HG02973 (cell line): ENCODE measurements at regions not wholly inside any gene's neighbourhood (a gene's known extent, or its start where the extent isn't known, plus 50 kb on each side); places are given as distances from the start of the nearest gene placed in this dataset.
"Not testable (repeated sequence)": the region's sequence is repeated elsewhere in the genome, so short reads cannot be mapped to it uniquely, and the experiment has no call there.

Experiments
- ATAC-seq: cut with Tn5 transposase; IDR thresholded peaks from one replicate; pipeline ENCODE4 v1.9.1; 2021; ENCODE audit warnings: moderate library complexity; ENCODE audit not compliant: unreplicated experiment

DNA sequence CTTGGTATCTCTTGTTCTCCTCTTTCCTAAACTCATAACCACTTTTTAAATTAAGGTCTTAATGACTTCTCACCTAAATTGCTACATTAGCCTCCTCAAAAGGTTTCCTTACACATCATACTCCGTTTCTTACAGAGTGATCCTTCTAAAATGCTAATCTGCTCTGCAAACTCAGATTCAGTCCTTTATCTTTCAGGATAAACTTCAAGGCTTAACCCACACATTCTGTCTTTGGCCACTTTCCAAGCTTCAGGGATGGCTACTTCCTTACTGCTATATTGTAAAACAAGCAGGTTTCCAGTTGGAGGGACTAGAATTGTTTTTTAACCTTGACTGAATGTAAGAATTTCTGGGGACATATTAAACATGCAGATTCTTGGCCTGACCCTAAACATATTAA lies 105.5 kb upstream of the CHD1 start:
- ATAC-seq, result no peak

DNA sequence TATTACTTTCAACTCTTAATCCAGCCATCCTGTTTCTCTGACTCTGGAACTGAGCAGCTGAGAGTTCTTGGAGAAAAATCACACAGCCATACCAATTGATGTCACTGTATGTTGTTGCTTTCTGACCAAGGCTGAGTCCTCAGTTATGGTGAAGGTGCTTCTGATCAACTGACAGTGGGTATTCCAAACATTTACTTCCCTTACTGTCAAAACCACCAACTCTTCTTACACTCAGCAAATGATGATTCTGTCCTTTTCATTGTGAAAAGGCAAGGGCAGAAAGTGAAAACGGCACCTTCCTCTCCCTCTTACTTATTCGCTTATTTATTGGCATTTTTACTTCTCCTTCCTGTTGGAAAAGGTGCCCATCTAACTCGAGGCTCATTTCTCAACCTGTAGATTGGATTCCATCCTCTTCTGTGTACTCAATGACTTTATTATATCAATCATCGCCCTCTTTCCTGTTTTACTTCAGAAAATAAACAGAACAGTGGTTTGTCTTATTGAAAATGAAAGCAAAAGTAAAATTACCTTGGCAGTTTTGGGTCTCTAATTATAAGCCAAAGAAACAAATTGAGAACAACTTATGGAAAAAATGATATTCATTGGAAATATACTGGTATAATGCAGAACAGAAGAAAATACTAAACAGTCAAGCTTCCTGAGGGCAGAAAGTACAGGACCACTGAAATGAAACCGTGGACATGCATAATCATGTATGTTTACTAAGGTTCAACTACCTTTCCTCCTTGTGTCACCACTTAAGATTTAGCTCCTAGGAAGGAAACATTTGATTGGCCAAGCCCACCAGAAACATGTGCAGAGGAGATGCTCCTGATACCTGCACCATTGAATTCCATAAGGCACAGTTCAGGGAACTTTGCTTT lies 104.5 kb upstream of the CHD1 start:
- ATAC-seq, result no peak

DNA sequence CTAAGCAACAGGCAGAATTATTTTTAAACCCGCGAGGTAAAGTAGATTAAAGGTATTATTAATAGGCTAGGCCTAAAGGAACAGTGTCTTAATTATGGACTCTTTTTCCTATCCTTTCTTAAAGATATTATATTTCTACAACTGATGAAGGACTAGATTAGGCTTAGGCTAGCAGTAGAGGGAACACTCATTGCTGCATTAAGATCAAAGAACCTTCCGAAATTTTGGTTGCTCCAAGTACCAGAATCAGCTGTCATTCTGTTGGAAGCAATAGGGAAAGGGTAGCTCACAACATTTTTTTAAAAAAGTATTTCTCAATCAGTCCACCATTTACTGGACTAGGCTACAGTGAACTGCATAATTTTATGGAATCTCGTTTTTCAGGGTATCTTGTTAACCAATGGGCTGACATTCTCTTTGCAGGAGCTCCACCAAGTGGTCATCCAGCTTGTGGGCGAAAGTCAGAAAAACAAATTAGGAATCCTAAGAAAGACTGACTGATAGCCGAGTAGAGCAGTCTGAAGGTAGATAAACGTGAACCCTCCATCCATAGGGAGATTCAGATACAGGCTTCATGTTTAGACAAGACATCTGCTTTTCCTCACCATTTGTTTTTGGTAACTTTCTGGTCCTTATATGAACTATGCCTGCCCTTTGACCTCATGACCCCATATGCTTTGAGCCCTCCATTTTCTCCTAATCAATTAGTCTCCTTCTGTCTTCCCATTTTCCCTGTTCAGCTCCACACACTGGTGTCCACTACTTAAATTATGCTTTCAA lies 103.6 kb upstream of the CHD1 start:
- peak; percentile 19 for ATAC-seq

GRCh38 chr5:99030906-99031440 lies 102.2 kb upstream of the CHD1 start:
- no peak for ATAC-seq

DNA sequence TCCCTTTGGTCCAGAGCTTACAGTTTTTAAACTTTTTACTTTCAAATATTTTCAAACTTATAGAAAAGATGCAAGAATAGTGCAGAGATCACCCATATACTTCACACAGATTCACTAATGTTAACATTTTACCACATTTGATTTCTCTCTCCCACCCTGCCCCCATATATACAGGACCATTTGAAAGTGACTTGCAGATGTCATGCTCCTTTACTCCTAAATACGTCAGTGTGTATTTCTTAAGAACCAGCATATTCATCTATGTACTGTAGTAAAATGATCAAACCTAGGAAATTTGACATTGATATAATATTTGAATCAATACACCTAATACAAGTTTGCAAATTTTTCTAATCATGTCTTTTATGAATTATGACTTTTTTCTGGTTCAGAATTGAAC lies 100.4 kb upstream of the CHD1 start:
- ATAC-seq, result no peak

GRCh38 chr5:99028170-99028569 lies 99.4 kb upstream of the CHD1 start:
- ATAC-seq, result not testable (repeated sequence)

DNA sequence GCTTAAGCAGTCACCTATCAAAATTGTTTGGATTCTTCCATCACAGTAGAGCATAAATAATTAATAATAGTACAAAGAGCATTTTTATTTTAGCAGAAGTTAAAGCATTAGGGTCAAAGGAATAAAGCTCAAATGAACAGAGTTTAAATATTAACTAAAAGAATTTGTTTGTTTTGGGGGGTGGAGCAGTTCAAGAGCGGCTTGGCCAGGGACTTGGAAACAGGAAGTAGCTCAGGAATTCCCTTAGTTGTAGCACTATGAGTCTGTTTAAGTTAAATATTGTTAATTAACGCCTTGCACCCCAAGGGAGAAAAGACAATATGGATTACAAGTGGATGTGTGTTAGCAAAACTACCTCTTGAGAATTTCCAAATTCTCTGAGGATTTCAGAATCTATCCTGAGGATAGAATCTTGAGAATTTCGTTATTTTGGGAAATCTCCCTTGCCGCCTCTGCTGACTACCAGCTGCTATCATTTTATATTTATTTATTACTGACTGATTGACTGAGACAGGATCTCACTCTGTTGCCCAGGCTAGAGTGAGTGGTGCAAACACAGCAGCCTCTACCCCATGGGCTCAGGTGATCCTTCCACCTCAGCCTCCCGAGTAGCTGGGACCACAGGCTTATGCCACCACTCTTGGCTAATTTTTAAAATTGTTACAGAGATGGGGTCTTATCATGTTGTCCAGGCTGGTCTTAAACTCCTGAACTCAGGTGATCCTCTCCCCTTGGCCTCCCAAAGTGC lies 96.7 kb upstream of the CHD1 start:
- ATAC-seq, result no peak

DNA sequence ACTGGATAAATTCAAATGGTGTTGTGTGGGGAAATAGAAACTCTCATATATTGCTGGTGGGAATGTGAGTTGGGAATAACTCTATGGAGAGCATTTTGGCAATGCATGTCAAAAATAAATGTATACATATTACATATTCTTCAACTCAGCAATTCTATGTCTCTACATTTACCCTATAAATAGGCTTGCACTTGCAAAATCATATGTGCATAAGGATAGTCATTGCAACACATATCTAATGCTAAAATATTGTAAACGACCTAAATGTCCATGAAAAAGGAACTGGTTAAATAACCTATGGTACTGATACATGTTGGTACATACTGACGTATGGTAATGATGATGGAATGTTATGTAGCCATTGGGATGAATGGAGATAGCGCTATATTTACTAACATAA lies 94.5 kb upstream of the CHD1 start:
- no peak for ATAC-seq

DNA sequence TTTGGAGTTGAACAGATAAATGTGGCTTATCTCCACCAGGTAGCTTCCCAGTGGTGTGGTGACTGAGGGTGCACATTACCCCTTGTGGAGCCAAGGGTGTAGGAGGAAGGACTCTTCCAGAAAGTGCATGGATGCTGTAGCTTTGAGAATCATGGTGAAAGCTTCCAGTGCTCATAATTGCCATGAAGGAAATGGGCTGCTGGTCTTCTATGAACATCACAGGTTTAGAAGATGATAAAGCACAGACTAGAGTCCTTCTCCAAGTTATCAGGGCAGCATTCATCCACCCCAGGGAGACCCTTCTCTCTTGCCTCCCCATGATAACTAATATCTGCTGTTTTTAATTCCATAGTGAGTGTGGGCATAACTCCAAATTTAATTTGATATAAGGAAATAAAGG lies 93.4 kb upstream of the CHD1 start:
- no peak for ATAC-seq

DNA sequence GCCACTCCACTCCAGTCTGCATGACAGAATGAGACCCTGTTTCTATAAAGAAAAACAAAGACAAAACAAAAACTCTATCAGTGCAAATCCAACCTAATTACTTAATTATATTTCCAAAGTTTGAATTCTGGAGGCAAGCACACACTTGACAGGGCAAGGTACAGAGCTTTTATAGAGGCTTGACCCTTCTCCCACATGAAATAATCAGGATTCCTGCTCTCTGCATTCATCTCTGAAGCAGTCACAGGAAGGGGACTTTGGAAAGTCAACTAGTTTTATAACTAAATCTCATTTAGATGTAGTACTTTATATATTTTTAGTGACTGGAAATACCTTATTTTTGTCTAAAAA lies 91.9 kb upstream of the CHD1 start:
- ATAC-seq, result no peak

DNA sequence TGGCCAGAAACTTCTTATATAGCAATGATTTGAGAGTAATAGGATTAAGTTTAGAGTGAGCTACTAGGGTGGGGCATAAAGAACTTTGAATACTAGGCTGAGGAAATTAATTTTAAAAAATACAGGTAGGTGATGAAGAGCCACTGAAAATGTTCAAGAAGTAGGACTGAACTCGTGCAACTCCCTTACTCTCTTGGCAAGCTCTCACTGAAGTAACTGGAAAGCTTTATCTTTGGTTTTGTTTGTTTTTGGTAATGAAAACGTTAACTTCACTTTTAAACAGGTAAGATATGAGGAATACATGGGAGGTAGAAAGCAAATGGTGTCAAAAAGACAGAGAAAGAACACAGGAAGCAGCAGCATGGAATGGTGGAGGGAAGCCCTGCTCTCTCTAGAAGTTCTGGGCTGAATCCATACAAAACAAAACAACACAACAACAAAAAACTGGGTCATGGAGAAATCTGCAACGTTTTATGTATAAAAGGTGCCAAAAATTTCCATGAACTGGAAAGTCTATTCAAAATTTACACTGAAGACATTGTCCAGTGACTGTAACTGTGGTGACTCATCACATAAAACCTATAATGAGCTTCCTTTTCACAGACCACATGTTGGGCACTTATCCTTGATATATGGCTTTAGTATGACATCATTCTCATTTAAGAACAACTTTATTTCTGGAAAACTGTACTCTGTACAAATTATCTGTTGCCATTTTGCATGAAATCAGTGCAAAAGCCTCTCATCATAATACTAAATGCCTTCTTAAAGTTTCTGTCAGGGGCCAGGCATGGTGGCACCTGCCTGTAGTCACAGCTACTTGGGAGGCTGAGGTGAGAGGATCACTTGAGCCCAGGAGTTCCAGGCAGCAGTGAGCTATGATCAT lies 91.2 kb upstream of the CHD1 start:
- peak; percentile 50 for ATAC-seq

- no peak for ATAC-seq
Observed at GRCh38 chr5:99019254-99019653, 90.4 kb upstream of the CHD1 start.

DNA sequence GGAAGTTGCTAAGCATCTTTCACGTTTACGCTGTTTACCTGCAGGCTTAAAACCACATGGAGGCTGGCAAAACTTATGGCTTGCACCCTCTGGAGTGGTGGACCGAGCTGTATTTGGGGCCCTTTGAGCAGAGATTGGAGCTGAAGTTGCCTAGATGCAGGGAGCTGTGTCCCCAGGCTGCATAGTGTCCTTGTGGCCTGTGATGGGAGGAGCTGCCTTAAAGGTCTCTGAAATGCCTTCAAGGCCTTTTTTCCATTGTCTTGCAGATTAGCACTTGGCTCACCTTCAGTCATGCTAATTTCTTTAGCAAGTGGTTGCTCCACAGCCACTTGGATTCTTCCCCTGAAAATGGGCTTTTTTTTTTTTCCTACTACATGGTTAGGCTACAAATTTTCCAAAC lies 81.5 kb upstream of the CHD1 start:
- ATAC-seq, result no peak

- ATAC-seq, result not testable (repeated sequence)
Observed at GRCh38 chr5:99008009-99008408, 79.2 kb upstream of the CHD1 start.

GRCh38 chr5:99005506-99005905 lies 76.7 kb upstream of the CHD1 start:
- ATAC-seq, result peak; percentile 8

GRCh38 chr5:99004960-99005359 lies 76.2 kb upstream of the CHD1 start:
- ATAC-seq, result peak; percentile 100

DNA sequence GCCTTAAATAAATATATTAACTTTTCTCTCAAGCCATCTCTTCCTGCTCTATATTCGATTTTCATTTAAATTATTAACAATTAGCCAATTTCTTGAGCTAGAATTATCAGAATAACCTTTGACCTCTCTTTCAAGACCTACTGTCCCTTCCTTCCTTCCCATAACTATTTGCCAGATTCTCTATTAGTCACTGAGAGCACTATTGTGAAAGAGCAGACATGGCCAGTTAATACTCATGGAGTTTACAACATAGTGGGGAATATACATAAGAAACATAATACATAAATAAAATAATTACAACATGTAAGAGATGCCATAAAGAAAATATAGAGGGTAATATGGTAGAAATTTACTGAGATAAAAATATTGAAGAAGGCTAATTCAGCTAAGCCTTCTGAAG lies 72.1 kb upstream of the CHD1 start:
- no peak for ATAC-seq

DNA sequence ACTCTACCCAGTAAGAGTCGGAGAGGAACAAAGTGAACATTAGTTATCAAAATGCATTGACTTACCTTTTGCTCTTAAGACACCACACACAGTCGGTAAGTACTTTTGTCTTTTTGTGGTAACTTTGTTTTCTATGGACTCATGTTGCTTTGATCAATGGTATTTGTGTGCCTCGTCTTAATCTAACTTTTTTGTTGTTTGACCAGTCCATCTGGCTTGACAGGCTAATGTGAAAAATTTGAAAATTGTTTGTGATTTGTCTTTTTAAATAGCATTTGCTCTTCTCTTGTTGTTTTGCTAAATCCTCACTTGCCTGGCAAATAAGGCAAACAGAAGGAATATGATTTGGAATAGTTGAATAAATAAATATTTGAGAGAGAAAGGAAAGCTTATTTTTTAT lies 71.4 kb upstream of the CHD1 start:
- no peak for ATAC-seq

GRCh38 chr5:98999631-99000030 lies 70.8 kb upstream of the CHD1 start:
- ATAC-seq, result no peak

DNA sequence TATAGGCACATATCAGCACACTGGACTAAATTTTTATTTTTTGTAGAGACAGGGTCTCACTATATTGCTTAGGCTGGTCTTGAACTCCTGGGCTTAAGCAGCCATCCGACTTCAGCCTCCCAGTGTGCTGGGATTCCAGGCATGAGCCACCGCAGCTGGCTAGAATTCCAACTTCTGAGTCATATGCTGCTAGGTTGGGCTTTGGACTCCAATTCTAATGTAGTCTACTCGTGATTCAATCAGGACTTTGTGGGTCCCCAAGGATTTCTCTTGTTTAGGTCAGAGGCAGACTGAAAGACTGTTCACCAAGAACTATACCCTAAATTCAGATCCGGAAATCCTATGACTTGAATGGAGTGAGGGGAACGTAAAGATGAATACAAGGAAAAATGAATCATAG lies 68.2 kb upstream of the CHD1 start:
- no peak for ATAC-seq
